SK-N-MC (cell line): ENCODE measurements at regions not wholly inside any gene's neighbourhood (a gene's known extent, or its start where the extent isn't known, plus 50 kb on each side); places are given as distances from the start of the nearest gene placed in this dataset.

Source experiments
- EZH2 ChIP-seq: fragments of 200-600 bp; sonication (generic); IDR thresholded peaks from one replicate; pipeline ENCODE4 v1.6.1; 2017; ENCODE audit warnings: antibody characterized with exemption
- FOXP2 ChIP-seq: optimal IDR thresholded peaks from 2 replicates; pipeline ENCODE3; 2011; ENCODE audit warnings: mild to moderate bottlenecking, moderate library complexity; ENCODE audit not compliant: insufficient read depth; ENCODE audit errors: extremely low read length, control extremely low read depth
- POLR2AphosphoS5 ChIP-seq: IDR thresholded peaks from 2 replicates; pipeline ENCODE4 v1.6.1; 2012; ENCODE audit warnings: mild to moderate bottlenecking, low read depth, low read length, borderline replicate concordance

DNA sequence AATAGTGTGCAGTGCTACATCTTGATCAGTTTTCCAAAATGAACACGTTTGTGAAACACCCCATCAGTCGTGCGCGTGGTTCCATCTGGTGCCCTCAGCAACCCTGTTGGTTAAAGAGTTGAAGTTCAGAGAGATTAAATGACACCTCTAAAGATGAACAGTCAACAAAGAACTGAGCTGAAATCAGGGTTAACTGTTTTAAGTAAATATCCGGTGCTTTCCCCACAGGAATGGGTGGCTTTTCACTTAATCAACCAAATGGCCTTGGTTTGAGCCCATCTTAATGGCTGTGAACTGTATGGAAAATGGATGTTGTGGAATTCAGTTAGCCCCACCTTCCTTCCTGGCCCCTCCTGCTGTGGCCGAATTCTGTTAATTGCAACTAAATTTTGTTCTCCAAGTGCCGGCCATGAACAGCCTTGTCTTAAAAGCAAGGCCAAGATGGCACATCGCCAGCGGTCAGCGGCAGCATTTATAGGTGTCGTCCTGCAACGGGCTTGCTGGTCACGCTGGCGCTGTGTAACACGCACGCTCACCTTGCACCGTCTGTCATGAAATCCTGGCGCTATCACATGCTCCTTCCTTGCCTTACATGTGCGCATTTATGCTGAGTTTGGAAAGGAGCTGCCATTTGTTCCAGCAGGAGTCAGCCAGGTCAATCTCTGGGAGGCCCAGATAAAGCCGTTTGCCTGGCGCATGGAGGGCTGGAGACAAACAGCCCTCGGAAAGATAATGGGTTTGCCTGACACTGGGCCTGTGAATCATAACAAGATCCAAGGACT lies 164.5 kb downstream of the ERMARD start:
- TF ChIP-seq EZH2 (no peak), POLR2AphosphoS5 (no peak), FOXP2 (no peak)
